ENCODE measurements at regions not wholly inside any gene's neighbourhood (a gene's known extent, or its start where the extent isn't known, plus 50 kb on each side); places are given as distances from the start of the nearest gene placed in this dataset.

DNA sequence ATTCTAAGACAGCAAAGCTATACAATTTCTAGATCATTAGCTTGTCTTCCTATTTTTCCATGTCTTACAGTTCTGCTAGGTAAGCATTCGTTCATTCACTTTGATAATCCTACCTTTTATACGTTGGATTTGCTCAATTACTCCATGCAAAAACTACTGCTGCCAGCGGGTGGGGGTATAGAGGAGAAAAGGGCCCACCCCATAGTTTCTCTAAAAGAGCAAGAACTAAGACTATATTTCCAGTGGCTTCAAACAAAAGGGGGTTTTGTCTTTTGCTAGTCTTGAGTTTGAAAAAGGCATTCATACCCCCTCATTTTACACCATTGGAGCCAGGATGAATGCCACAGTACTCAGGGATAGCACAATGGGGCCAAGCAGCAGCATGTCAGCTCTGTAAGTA lies 155.7 kb downstream of the WT1 start:
- DNase-seq, result no peak

DNA sequence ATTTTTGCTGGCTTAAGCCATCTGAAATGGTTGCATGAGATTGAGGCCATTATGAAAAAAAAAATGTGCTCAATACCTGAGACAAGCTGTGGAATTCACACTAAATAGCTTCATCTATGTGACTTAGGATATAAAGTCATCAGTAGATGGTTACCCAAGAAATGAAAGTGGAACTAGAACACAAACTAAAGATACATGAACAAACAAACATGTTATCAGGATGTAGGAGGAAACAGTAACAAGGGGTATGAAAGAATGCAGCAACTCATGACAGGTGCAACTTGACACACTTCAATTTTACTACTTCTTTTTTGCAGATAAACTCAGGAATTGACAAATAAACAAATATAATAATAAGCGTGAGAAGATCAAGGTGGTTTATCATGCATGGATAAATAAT lies 155.0 kb downstream of the WT1 start:
- no peak for DNase-seq

DNA sequence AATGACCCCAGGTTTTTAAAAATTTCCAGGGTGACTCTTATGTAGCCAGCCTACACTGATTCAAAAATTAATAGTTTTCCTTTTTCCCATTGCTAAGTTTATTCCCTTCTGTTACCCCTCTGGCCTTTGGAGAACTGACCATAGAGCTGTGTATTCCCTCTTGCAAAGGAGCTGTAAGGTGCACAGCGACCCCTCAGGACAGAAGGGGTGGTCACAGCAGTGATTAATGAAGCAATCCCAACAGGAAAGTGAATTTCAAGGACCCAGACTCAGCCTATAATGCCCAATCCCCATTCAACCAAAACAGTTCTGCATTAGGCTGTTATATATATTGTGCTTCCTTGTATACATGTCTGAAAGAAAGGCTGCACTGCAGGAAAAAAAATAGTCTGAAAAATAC lies 147.1 kb downstream of the WT1 start:
- no peak for DNase-seq

DNA sequence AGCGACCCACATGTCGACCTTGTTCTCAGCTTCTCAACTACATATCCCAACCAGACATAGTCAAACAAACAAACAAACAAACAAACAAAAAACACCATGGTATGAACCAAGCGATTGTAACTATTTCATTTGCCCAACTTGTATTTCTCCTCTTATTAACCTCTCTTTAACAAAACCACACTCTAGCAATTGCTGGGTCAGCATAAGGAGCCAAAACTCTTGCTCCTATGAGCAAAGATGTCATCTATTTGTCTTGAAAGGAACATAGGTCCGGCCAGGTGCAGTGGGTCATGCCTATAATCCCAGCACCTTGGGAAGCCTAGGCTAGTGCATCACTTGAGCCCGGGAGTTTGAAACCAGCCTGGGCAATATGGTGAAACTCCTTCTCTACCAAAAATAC lies 145.6 kb downstream of the WT1 start:
- DNase-seq, result no peak

DNA sequence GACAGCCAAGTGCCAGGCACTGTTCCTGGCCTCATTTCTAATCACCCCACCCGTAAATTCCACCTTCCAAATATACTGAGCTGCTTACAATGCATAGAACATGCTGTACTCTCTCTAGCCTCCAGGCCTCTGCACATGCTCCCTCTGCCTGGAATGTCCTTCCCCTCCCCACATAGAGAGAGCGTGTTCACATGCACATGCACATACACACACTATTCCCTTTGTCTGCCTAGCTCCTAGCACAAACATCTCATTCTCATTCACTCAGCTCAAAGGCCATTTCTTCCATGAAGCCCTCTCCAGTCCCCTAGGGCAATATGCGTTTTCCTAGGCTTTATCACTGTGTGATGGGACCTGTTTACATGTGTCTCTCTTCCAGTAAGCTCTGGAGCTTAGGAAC lies 144.6 kb downstream of the WT1 start:
- no peak for DNase-seq

DNA sequence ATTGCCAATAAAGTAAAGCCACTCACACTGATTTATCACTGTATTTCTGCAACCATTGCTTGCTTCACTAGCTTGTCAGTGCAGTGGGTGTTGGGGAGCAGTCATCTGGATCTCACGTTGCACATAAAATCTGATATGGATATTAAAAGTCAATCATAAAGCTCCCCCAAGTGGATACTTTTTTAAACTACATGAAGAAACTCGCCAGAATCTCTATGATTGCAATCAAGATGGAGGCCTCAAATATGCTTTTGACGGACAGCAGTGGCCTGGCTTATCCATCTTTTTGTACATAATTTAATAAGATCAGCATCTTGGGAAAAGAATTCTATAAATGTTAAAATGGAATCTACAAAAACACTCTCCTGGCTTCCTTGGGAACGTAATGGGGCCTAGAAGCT lies 137.7 kb downstream of the WT1 start:
- DNase-seq, result peak; percentile 28

DNA sequence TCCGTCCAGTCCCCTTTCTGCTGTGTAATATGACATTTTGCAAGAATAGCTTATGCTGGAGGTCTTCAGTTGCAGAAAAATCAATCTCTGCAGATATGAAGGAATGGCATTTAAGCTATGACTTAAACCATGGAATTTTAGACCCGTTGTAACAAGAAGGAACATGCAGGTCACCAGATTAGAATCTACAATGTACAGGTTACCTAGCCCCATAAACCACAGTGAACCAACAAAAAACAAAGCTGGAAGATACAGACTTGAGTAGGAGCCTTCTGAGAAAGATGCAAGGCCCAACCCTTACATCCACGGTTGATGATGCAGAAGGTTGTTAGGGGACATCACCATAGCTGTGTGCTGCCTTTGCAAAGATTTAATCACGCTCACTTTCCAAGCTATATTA lies 132.5 kb downstream of the WT1 start:
- DNase-seq, result no peak

DNA sequence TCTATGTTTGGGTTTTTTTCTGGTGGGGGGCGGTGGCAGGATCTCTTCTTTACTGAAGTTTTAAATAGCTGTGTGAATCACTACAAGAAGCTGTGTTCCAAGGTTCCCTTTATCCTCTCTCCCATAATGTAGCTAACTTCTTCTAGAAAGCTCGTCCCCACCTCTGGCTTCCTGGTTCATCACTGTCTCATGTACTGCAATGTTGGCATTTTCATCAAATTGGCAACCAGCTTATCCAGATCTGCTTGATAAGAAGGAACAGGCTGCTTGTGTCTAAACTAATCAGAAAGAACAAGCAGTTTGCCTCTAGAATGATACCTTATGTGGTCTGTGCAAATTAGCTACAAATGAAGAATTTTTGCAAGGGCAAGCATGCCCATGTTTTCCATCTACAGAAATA lies 130.8 kb downstream of the WT1 start:
- no peak for DNase-seq

DNA sequence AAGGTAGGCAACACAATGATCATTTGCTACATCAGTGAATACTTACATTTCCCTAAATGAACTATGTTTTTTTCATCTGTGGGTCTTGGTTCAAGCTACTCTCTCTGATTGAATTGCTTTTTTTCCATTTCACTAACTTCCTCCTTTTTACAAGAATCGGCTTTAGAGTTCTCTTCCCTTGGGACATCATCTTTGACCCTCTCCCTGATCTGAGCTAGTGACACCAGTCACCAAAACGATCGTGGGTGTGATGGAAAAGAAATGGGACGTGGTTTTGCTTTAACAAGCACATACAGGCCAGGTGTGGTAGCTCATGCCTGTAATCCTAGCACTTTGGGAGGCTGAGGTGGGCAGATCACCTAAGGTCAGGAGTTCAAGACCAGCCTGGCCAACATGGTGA lies 129.9 kb downstream of the WT1 start:
- DNase-seq, result no peak

DNA sequence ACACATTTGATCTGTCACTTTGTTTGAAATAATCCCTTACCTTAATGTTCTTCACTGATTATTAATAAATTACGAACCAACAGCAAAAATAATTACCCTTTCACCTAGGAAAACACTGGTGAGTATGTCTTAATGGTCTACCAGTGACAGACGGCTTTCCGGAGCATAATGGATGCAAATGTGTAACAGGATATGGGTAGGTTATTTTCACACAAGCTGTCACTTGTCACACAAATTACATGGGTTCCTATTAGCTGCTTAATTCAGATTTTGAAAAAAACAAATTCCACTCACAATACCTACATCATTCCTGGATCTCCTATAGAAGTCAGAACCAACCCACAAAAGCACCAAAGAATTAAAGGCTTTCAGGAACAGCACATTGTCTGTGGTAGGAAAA lies 127.9 kb downstream of the WT1 start:
- DNase-seq, result peak; percentile 49

DNA sequence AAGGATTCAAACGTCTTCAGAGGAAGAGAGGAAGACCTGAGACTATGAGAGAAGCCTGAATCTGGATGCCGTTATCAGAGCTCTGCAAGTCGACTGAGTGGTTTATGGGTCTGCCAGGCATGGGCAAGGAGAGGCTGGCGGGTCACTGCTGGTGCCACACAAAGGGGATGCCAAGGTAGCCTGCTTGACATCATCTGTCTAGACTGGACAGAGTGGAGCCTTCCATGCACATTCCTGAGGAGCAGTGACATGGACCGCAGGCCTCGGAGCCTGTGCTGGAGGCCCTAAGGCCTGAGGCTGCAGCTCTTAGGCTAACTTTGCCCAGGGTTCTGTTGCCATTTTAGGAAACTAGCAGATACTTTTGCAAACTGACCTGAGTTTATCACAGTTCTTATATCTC lies 127.4 kb downstream of the WT1 start:
- DNase-seq, result no peak

DNA sequence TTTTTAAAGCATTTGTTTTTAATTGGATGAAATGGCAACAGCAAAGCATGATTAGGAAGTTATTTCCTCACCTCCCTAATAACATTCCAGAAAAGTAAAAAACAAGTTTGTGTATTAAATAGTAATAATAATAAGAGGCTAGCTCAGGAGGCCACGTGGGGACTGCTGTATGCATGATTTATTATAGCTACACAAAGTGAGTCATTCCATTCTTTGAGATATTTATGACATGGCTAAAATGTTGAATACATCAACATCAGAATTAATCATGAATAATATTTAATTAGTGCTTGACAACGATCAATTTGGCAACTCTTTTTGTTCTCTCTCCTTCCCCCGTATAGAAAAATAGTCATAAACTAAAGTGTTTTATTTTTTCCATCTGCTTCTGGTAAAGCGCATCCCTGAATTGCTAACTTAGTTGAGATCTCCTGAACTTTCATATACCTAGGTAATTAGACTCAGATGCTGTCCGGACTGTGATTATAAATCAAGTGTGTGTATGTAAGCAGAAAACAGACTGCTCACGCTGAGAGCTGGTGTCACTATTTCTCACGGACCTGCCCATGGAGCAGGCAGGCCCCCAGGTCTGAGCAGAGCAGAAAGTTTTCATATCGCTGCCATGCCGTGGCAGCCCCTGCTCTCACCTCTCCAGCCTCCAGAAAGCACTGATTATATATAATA lies 125.7 kb downstream of the WT1 start:
- peak; percentile 40 for DNase-seq

DNA sequence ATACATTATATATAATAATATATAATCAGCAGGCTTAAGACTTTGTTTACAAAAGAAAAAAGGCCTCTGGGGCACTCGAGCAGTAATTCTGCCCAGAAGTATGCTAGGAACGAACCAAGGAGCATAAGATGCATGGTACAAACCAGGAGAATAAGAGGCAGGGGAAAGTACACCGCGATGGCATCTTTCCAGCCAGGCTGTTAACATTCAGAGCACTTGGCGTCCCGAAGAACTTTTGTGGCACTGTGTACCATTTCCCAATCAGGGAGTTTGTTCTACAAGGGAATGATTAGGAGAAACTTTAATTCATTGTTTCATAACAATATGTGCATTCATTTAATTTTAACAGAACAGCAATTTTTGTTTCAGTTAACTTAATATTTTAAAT lies 125.1 kb downstream of the WT1 start:
- no peak for DNase-seq

DNA sequence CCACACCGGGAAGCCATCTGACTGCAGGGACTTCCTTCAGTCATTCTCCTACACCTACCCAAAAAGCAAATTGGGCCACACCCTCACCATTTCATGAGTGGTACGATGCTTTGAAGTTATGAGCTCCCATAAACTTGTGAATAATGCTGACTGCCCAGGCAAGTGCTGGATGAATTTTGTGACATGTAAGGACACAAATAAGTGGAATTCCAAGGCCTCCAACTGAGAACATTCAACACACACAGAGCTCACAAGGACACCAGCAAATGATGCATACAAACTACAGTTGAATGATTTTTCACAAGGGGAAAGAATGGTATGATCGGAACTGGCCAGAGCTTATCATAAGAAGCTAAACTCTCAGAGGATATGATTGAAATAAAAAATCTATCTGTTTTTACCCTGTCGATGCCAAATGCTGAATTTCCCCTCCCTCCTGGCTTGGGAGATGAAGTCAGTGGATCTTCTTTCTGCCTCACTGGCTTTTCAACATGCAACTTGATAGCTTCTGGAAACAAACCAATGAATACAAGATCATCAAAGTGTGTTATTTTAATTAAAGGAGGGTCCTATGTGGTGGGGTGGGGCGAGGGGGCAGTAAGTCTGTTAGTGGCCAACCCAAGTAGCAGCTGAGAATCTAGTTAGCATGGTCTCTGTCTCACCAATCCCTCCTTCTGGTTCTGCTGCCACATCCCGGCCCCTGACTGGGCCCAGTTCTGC lies 123.8 kb downstream of the WT1 start:
- no peak for DNase-seq

DNA sequence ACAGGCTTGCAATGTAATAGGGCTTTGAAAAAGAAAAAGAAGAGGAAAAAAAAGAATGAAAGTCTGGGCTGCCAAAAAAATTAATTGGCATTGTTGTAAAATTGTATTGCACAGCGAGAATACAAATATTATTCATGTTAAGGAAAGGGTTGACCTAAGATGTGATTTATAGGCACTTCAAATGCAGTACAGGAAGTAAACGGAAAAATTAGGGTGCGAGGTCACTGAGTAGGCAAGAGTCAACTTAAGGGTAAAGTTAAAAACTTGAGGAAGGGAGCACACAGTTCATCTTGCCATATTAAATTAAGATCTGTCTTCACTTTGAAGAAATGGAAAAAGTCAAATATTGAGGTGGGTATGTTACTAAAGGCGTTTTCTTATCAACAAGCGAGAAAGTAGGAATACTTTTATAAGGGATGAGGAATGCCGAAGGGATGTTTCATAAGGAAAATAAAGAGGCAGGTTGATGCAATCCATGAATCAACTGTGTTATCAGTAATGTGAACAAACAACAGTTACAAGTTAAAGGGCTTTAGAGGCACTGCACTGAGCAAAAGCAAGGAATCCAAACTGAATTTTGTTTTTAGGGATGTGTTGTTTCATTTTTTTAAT lies 123.0 kb downstream of the WT1 start:
- DNase-seq, result no peak

DNA sequence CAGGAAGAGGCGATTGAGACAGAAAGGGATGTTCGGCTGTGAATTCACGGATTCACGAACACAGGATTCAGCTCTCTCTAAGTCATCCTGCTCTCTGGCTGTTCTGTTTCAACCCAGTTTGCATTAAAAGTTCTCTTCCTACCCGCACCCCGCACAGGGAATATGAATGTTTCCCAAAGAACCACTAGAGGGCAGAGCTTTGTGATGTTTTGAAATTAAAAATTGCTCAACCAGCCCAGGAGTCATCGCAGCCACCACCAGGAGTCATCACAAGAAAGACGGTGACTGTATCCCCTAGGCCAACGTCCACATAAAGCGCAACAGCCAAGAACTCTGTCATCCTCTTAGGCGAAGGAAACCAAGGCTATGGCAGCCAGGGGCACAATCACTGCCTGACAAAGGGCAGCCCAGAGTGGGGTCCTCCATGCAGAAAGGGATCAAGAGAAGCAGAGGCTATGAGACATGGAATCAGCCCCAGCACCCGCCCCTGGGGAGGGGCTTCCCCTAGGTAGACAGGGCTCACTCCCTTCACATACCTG lies 122.4 kb downstream of the WT1 start:
- no peak for DNase-seq

DNA sequence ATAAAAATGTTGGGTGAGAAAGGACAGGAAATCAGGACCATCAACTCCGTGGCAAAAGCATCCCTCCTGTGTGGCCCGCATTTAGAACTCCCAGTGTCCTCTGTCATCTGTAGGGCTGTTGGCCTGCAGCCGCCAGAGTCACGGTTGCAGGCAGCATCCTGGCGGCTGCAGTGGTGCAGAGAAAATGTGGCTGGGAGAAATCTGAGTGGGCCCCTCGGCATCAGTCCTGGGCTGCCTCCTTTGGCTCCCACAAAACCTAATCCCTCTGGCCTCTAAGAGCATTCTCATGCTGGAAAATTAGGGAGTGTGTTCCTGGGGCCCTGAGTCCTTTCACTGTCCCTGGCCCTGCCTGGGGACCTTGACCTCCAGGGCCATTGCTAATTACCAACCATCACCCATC lies 121.9 kb downstream of the WT1 start:
- DNase-seq, result no peak

DNA sequence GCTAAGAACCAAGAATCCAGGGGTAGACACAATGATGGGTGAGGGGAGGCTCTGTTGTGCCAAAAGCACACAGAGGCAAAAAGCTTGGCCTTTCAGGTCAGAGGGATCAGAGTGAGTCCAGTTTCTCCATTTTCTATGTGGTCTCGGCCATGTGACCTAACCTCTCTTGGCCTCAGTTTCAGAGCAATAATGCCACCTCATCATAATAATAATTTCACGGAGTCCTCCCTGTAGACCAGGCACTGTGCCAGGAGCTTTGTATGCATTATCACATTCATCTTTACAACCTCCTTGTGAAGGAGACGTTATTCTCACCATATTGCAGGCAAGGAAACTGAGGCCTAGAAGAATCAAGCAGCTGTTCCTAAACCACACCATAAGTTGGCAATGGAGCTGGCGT lies 120.2 kb downstream of the WT1 start:
- no peak for DNase-seq

DNA sequence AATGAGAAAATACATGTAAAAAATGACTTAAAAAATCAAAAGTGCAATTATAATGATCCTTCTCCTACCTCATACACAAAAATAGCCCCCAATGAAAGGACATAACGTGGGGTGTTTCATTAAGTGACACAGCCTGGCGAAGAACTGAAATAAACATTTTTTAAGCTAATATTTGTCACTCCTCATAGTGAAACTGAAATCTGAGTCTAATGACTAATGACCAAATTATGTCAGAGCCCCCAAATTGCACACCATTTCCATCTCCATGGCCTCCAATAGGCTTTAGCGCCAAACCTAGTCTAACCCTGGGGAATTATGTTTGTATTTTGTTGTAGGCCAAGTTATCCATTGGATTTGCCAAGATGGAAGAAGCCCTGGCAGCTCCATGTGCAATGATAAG lies 119.1 kb downstream of the WT1 start:
- DNase-seq, result no peak

DNA sequence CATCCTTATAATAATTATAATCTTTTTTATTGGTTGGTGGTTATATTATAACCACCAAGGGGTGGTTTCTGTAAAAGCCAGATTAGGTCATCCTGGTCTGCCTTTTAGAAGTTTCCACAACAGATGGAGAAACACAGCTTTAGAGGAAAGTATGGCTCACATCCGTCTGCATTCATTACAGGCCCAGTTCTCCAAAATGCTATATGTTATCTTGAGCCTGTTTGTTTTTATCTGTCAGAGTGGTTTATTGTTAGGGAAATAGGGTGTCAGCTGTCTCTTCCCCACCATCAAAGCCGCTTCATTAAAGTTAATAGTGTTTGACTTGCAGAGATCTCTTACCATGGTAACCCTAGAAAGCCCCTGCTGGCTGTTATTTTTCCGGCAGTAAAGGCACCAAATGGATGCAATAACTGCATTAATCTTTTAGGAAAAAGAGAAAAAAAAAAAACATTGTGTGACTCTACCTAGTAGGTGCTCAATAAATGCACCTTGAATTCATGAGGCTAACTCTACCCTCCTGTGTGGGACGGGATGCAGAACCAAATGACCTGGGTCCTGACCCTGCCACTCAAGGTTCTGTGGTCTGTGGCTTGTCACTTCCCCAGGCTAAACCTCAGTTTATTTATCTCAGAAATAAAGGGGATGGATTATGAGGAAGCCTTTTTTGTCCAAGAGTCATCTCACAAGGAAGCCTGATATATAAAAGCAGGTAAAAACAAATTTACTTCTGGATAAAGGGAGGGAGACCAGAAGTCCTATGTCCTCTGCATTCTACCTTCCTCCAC lies 118.3 kb downstream of the WT1 start:
- DNase-seq, result no peak

DNA sequence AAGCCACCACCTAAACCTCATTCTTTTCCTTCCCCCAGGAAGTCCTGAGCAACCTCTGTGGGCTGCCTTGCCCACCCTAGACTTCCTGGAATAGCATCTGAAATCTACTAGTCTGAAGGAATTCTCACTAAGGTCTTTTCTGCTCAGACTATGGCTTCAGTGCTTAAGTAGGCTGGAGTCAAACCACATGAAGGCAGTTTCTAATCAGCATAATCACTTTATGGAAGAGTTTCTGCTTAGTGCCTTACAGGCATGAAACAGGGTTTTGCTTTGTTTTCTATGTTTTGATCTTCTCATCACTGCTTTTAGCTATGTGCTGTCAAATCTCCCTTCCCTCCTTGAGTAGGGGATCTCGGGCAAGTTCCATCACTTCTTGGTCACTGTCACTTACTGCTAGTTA lies 117.7 kb downstream of the WT1 start:
- DNase-seq, result no peak

DNA sequence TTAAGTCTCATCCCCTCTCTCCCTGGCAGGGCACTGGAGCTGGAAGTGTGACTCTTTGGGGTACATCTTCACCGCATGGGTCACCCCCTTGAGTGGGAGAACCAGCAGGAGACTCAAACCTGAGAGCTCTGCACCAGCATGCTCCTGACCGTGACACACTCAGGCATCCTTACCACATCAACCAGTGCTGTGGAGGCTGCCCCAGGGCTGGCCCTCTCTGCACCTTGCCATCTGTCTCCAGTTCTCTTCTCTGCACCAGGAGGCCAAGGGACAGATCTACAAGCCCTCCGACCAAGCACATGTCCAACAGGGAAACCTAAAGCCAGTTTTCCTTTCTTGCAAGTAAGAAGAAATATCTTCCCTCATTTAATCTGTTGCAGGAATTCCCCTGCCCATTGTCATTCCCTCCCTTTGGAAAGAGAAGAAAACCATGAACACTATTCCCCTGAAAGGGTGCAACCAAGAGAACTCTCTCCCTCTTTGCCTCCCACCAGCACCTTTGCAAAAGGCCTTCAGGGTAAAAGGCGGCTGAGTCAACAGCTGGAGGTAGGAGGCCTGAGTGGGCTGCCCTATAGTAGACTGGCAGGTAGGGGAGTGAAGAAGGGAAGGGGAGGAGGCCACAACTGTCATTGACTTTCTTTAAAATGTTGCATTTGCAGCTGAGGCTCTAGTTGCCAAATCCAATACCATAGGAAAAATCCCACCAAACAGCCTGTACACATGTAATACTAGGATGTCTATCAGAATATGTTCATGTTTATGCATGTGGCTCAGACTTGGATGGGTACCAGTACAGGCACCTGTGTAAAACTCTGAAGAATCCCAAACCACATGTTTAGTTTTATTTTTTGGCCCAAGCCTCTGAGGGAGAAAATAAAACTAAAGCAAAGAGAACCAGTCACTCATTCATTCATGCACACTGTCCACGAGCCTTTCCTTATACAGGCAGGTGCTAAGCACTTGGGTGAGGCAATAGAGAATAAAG lies 117.0 kb downstream of the WT1 start:
- no peak for DNase-seq

Measured in NCI-H1417 treated with DMSO at 0.1 percent for 48 hours (cell line).